Spleen (tissue), 7 donors: ENCODE measurements at regions not wholly inside any gene's neighbourhood (a gene's known extent, or its start where the extent isn't known, plus 50 kb on each side); places are given as distances from the start of the nearest gene placed in this dataset.

ENCODE experiments used
- POLR2AphosphoS5 ChIP-seq, 3 donors: sonication (generic); formaldehyde crosslinking; IDR thresholded peaks; one replicate each; pipeline ENCODE4 v1.5.1; 2017; ENCODE audit warnings: antibody characterized with exemption in 3 of 3
- TF ChIP-seq, protein P1 (sequence below), 11 experiments: fragments of 200-600 bp in 7 of 11; fragments of 450-650 bp in 4 of 11; sonication (generic) in 4 of 11; IDR thresholded peaks in 8 of 11; conservative IDR thresholded peaks in 3 of 11; 1 replicate in 7 of 11; 2 replicates in 4 of 11; pipeline versions ENCODE4 v1.4.0 to v1.8.0; 2016 to 2021; ENCODE audit warnings: antibody characterized with exemption in 11 of 11, inconsistent platforms in 4 of 11, mild to moderate bottlenecking in 1 of 11
- donor health status: DM: no; HTN: no; CAD: no; lungs with moderate emphysema.
- donor health status: DM: no; HTN: no; CAD: no.
- donor health status: DM: no; HTN: no; CAD: no.

- TF ChIP-seq, protein P1, sequence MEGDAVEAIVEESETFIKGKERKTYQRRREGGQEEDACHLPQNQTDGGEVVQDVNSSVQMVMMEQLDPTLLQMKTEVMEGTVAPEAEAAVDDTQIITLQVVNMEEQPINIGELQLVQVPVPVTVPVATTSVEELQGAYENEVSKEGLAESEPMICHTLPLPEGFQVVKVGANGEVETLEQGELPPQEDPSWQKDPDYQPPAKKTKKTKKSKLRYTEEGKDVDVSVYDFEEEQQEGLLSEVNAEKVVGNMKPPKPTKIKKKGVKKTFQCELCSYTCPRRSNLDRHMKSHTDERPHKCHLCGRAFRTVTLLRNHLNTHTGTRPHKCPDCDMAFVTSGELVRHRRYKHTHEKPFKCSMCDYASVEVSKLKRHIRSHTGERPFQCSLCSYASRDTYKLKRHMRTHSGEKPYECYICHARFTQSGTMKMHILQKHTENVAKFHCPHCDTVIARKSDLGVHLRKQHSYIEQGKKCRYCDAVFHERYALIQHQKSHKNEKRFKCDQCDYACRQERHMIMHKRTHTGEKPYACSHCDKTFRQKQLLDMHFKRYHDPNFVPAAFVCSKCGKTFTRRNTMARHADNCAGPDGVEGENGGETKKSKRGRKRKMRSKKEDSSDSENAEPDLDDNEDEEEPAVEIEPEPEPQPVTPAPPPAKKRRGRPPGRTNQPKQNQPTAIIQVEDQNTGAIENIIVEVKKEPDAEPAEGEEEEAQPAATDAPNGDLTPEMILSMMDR (IDR thresholded peaks at IDR 0.05 in 8 of 11, conservative IDR thresholded peaks at IDR 0.05 in 3 of 11), result no peak
- no peak for TF ChIP-seq POLR2AphosphoS5 (IDR thresholded peaks at IDR 0.05)
Measured at GRCh38 chr22:23450434-23450795, 129.7 kb downstream of the IGLL1 start.
